HEK293T (cell line): ENCODE measurements at regions not wholly inside any gene's neighbourhood (a gene's known extent, or its start where the extent isn't known, plus 50 kb on each side); places are given as distances from the start of the nearest gene placed in this dataset.
"Not testable (repeated sequence)": the region's sequence is repeated elsewhere in the genome, so short reads cannot be mapped to it uniquely, and the experiment has no call there.

ENCODE experiments used
- CTCF ChIA-PET: fragments of 350-600 bp; formaldehyde crosslinking; extraction: SDS; loops from one replicate; lab custom pipeline; 2021; ENCODE audit warnings: antibody characterized with exemption, inconsistent platforms; lab: Yijun Ruan, JAX
- POLR2A ChIA-PET: fragments of 350-600 bp; formaldehyde crosslinking; extraction: SDS; loops from one replicate; lab custom pipeline; 2020; ENCODE audit warnings: antibody characterized with exemption, inconsistent platforms; lab: Yijun Ruan, JAX
- DNase-seq: peaks from one replicate; pipeline ENCODE4 v3.0.0; 2012; ENCODE audit warnings: mixed read lengths; ENCODE audit errors: extremely low spot score
- ARNT ChIP-seq: fragments of 450-650 bp; IDR thresholded peaks from 2 replicates; pipeline ENCODE4 v1.6.1; 2017; ENCODE audit warnings: mild to moderate bottlenecking
- BHLHE40 ChIP-seq: fragments of 450-650 bp; IDR thresholded peaks from 2 replicates; pipeline ENCODE4 v1.6.1; 2016; ENCODE audit warnings: mild to moderate bottlenecking, moderate library complexity, borderline replicate concordance
- CTBP1 ChIP-seq: fragments of 450-650 bp; IDR thresholded peaks from 2 replicates; pipeline ENCODE4 v1.6.1; 2016; ENCODE audit warnings: borderline replicate concordance
- ELF4 ChIP-seq: fragments of 450-650 bp; IDR thresholded peaks from 2 replicates; pipeline ENCODE4 v1.6.1; 2017; ENCODE audit warnings: antibody characterized with exemption
- FOXA1 ChIP-seq: fragments of 450-650 bp; IDR thresholded peaks from 2 replicates; pipeline ENCODE4 v1.6.1; 2016; ENCODE audit warnings: mild to moderate bottlenecking
- FOXK2 ChIP-seq: fragments of 450-650 bp; IDR thresholded peaks from 2 replicates; pipeline ENCODE4 v1.6.1; 2016; ENCODE audit warnings: mild to moderate bottlenecking
- FOXM1 ChIP-seq: fragments of 450-650 bp; IDR thresholded peaks from 2 replicates; pipeline ENCODE4 v1.6.1; 2017; ENCODE audit warnings: mild to moderate bottlenecking, borderline replicate concordance
- HDGF ChIP-seq: fragments of 450-650 bp; IDR thresholded peaks from 2 replicates; pipeline ENCODE4 v1.6.1; 2017; ENCODE audit warnings: antibody characterized with exemption, borderline replicate concordance
- L3MBTL2 ChIP-seq: fragments of 450-650 bp; conservative IDR thresholded peaks from 2 replicates; pipeline ENCODE4 v1.6.1; 2016; ENCODE audit warnings: mild to moderate bottlenecking
- LEF1 ChIP-seq: fragments of 450-650 bp; IDR thresholded peaks from 2 replicates; pipeline ENCODE4 v1.6.1; 2017; ENCODE audit warnings: mild to moderate bottlenecking, borderline replicate concordance
- NFRKB ChIP-seq: fragments of 450-650 bp; IDR thresholded peaks from 2 replicates; pipeline ENCODE4 v1.6.1; 2016; ENCODE audit warnings: mild to moderate bottlenecking, moderate library complexity
- SP1 ChIP-seq: fragments of 450-650 bp; IDR thresholded peaks from 2 replicates; pipeline ENCODE4 v1.6.1; 2017
- SUZ12 ChIP-seq: fragments of 450-650 bp; IDR thresholded peaks from 2 replicates; pipeline ENCODE4 v1.6.1; 2016; ENCODE audit warnings: mild to moderate bottlenecking
- TARDBP ChIP-seq: fragments of 450-650 bp; IDR thresholded peaks from 2 replicates; pipeline ENCODE4 v1.6.1; 2016
- ZNF384 ChIP-seq: fragments of 450-650 bp; IDR thresholded peaks from 2 replicates; pipeline ENCODE4 v1.6.1; 2016
- TF ChIP-seq, protein P1 (sequence below): fragments of 450-650 bp; IDR thresholded peaks from 2 replicates; pipeline ENCODE4 v1.6.1; 2016

DNA sequence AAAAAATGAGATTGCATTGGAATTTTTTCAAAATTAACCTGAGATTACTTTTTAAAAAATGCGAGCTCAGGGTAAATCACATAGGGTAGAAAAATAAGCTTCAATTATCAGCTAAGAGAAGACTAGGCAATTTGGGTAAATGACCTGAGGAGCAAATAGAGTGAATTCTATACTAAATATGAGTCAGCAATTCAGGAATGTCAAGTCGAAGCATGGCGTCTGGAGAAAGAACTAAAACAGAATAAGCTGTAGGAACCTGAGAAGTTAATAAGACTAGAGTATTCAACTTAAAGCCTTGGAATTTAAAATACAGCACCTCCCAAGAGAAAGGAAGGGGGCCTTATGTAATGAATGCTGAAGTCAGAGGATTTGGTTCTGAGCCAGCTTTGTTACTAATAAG is 487.0 kb downstream of the SUCLG1 start:
- DNase-seq: no peak
- TF ChIP-seq HDGF (no peak), ELF4 (no peak), FOXM1 (no peak), FOXA1 (no peak), SUZ12 (no peak), NFRKB (no peak), CTBP1 (no peak), FOXK2 (no peak), BHLHE40 (no peak), LEF1 (no peak), ARNT (no peak), ZNF384 (no peak), L3MBTL2 (no peak), SP1 (no peak), TARDBP (no peak)
- TF ChIP-seq, protein P1, sequence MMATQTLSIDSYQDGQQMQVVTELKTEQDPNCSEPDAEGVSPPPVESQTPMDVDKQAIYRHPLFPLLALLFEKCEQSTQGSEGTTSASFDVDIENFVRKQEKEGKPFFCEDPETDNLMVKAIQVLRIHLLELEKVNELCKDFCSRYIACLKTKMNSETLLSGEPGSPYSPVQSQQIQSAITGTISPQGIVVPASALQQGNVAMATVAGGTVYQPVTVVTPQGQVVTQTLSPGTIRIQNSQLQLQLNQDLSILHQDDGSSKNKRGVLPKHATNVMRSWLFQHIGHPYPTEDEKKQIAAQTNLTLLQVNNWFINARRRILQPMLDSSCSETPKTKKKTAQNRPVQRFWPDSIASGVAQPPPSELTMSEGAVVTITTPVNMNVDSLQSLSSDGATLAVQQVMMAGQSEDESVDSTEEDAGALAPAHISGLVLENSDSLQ: no peak
- ChIA-PET POLR2A (no interaction called here), CTCF (no interaction called here)

DNA sequence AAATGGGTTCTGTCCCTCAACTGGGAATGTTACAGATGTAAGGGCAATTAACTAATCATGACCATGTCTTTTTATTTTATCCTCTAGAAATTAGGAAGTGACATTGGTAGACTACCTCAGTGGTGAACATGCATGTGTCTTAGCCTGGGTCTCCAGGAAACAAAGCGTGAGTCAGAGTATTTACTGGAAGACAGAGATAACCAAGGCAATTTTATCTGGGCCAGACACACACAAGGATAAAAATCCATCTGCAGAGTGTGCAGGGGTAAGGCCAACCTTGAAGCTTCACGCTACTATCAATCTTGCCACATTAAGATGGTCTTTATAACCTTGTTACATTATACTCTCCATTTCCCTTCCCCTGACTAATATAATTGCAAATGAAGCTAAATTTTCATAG is 487.5 kb downstream of the SUCLG1 start:
- ChIA-PET CTCF (no interaction called here), POLR2A (no interaction called here)
- DNase-seq: no peak
- TF ChIP-seq SUZ12: no peak
- TF ChIP-seq HDGF: no peak
- no peak for TF ChIP-seq TARDBP
- no peak for TF ChIP-seq SP1
- no peak for TF ChIP-seq FOXK2
- no peak for TF ChIP-seq NFRKB
- TF ChIP-seq FOXM1: no peak
- TF ChIP-seq, protein P1: no peak
- no peak for TF ChIP-seq L3MBTL2
- TF ChIP-seq CTBP1: no peak
- TF ChIP-seq ARNT: no peak
- no peak for TF ChIP-seq ELF4

DNA sequence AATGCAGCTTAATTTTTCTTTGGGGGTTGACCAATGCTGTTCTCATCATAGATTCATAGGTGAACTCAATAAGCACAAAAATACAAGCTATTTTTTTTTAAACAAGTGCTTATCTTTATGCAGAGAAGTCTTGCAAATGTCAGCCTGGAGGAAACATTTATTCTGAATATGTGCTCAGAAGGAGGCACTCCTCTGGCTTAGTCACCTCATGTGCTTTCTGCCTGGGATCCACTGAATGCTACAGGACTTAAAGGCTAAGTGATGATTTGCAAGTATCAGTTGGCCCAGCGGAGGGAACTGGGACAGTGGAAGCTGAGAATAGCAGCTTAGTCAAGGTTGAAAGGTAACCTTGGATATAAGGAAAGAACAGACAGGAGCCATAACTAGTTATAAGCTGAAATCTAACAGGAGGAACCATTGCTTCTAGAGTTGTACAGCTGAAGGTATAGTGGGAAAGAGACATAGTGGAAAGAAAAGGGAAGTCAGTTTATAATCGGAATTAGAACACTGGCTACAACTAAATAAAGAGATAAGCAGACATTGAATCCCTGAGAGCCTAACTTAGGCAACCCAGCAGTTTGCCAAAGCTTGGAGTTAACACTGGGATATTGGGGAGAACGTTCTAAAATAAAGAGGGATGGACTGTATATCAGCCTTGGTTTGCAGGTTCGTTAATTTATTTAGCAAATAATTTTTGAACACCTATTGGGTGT is 488.7 kb downstream of the SUCLG1 start:
- TF ChIP-seq FOXM1 (no peak), ZNF384 (no peak), L3MBTL2 (no peak), BHLHE40 (no peak), CTBP1 (no peak), ARNT (no peak), NFRKB (no peak), FOXK2 (no peak), TARDBP (no peak), FOXA1 (no peak), LEF1 (no peak), SUZ12 (no peak)
- TF ChIP-seq, protein P1: no peak
- POLR2A ChIA-PET: no interaction called here
- CTCF ChIA-PET: no interaction called here
- no peak for DNase-seq

DNA sequence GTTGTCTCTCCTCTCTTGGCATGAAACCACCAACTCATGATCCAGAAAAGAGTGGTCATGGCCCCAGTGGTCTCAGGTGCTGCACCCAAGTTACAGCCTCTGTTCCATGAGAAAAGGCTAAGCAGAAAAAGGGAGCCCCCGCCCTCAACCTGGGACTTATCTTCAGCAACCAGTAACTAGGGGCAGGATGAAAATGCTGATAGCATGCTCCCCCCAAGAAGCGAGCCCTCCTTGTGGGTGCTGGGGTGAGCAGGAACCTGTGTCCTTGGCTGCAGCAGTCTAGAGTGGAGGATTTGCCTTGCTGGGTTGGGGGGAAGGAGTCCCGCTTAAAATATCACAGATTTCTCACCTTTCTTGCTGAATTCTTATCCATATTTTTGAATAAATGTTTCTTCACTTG is 490.0 kb downstream of the SUCLG1 start:
- no peak for TF ChIP-seq SP1
- TF ChIP-seq L3MBTL2: no peak
- TF ChIP-seq CTBP1: no peak
- no peak for TF ChIP-seq BHLHE40
- TF ChIP-seq SUZ12: no peak
- TF ChIP-seq ARNT: no peak
- no peak for TF ChIP-seq NFRKB
- no peak for TF ChIP-seq FOXA1
- no peak for TF ChIP-seq ELF4
- no peak for TF ChIP-seq ZNF384
- CTCF ChIA-PET: no interaction called here
- POLR2A ChIA-PET: no interaction called here
- DNase-seq: no peak

DNA sequence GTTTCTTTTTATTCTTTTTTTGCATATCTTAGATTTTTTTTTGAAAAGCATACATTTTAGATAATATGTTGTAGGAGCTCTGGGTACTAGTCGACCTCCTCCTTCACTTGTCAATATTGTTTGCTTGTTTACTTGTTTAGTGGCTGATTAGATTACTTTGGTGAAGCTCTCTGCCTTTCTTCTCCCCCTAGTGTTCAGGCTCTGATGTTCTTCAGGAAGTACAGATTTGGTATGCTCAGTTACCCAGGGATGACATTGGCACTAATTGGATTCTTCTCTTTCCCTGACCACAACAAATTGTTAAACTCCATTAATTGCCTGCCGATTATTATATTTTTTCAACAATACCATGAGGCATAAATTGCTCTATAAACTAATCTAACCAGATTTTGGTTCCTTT is 491.2 kb downstream of the SUCLG1 start:
- ChIA-PET POLR2A (no interaction called here), CTCF (no interaction called here)
- no peak for DNase-seq
- TF ChIP-seq LEF1 (no peak), SP1 (no peak), HDGF (no peak), CTBP1 (no peak), SUZ12 (no peak), L3MBTL2 (no peak), FOXM1 (no peak), FOXK2 (no peak), TARDBP (no peak), NFRKB (no peak), FOXA1 (no peak), ARNT (no peak), BHLHE40 (no peak)

DNA sequence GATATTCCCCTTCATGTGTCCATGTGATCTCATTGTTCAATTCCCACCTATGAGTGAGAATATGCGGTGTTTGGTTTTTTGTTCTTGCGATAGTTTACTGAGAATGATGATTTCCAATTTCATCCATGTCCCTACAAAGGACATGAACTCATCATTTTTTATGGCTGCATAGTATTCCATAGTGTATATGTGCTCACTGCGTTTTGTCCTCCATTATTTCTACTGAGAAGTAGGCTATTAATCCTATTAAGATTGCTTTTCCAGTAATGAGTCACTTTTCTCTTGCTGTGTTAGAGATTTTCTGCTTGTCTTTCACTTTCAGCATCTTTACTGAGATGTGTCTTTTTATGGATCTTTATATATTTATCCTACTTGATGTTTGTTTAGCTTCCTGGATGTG is 492.1 kb downstream of the SUCLG1 start:
- CTCF ChIA-PET, POLR2A ChIA-PET, DNase-seq: not testable (repeated sequence)

DNA sequence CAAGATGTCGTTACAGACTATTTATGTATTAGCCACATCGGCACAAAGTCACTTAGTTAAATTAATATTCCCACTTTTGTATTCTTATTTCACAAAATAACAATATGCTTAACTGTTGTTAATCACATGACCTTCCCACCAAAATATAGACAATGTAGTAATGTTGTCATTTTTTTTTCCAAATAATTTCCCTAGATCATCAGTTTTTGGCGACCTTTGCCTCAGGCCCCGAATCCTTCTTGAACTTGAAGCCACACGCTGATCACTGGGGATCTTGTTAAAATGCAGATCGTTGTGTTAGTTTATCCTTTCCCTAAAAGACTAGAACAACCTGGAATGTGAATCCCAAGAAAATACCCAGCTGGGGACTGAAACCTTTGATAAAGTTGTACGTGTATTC is 497.6 kb downstream of the SUCLG1 start:
- CTCF ChIA-PET: no interaction called here
- TF ChIP-seq BHLHE40: no peak
- no peak for TF ChIP-seq SP1
- POLR2A ChIA-PET: no interaction called here
- no peak for DNase-seq
